Endodermal cell (in vitro differentiated cells): ENCODE measurements at regions not wholly inside any gene's neighbourhood (a gene's known extent, or its start where the extent isn't known, plus 50 kb on each side); places are given as distances from the start of the nearest gene placed in this dataset.

Source experiments
- DNase-seq: peaks from one replicate; pipeline ENCODE4 v3.0.0-alpha.2; 2017
- H3K27ac ChIP-seq: 2 replicates; pipeline ENCODE4 v1.5.1; 2013; ENCODE audit warnings: mild to moderate bottlenecking, low read depth, low read length, moderate library complexity
- H3K27me3 ChIP-seq: 2 replicates; pipeline ENCODE4 v1.6.1; 2013; ENCODE audit warnings: mild to moderate bottlenecking, low read length, moderate library complexity; ENCODE audit not compliant: insufficient read depth, control insufficient read depth, poor library complexity, severe bottlenecking
- H3K36me3 ChIP-seq: 2 replicates; pipeline ENCODE4 v1.7.0; 2013; ENCODE audit warnings: mild to moderate bottlenecking, low read length, moderate library complexity; ENCODE audit not compliant: control insufficient read depth, insufficient read depth
- H3K4me1 ChIP-seq: one replicate; pipeline ENCODE4 v1.7.0; 2013; ENCODE audit warnings: low read length; ENCODE audit not compliant: control insufficient read depth, insufficient read depth
- H3K4me3 ChIP-seq: 2 replicates; pipeline ENCODE4 v1.5.1; 2013; ENCODE audit warnings: mild to moderate bottlenecking, low read length, moderate library complexity
- H3K9ac ChIP-seq: 2 replicates; pipeline ENCODE4 v1.6.1; 2013; ENCODE audit warnings: mild to moderate bottlenecking, low read length, moderate library complexity; ENCODE audit not compliant: poor library complexity, severe bottlenecking; ENCODE audit errors: extremely low read depth
- H3K9me3 ChIP-seq: 2 replicates; pipeline ENCODE4 v1.6.1; 2013; ENCODE audit warnings: mild to moderate bottlenecking, low read length, moderate library complexity; ENCODE audit not compliant: control insufficient read depth
- H3K27ac Mint-ChIP-seq: 2 replicates; pipeline ENCODE4 v1.8.0; 2020; ENCODE audit warnings: mixed read lengths
- H3K27me3 Mint-ChIP-seq: 2 replicates; pipeline ENCODE4 v1.8.0; 2021; ENCODE audit warnings: mild to moderate bottlenecking, mixed read lengths; ENCODE audit not compliant: insufficient read depth
- H3K36me3 Mint-ChIP-seq: 2 replicates; pipeline ENCODE4 v1.8.0; 2020; ENCODE audit warnings: low read depth, mixed read lengths
- H3K4me1 Mint-ChIP-seq: 2 replicates; pipeline ENCODE4 v1.8.0; 2020; ENCODE audit warnings: mixed read lengths
- H3K4me3 Mint-ChIP-seq: 2 replicates; pipeline ENCODE4 v1.8.0; 2020; ENCODE audit warnings: mild to moderate bottlenecking, moderate library complexity, mixed read lengths
- H3K9me3 Mint-ChIP-seq: 2 replicates; pipeline ENCODE4 v1.8.0; 2020; ENCODE audit warnings: mild to moderate bottlenecking, mixed read lengths
- WGBS, 2 experiments: methylation state at CpG; one replicate each; pipeline versions ENCODE4 v1.1.5 to v1.1.7; 2013; ENCODE audit warnings: missing lambda C conversion rate in 2 of 2, mixed read lengths in 1 of 2; ENCODE audit not compliant: insufficient coverage in 1 of 2, insufficient read length in 1 of 2; 5-methylcytosine and 5-hydroxymethylcytosine counted together
- TF ChIP-seq, protein P1 (sequence below): fragments of 200-600 bp; sonication (generic); conservative IDR thresholded peaks from 2 replicates; pipeline ENCODE4 v1.5.0; 2021; ENCODE audit warnings: antibody characterized with exemption, mild to moderate bottlenecking

DNA sequence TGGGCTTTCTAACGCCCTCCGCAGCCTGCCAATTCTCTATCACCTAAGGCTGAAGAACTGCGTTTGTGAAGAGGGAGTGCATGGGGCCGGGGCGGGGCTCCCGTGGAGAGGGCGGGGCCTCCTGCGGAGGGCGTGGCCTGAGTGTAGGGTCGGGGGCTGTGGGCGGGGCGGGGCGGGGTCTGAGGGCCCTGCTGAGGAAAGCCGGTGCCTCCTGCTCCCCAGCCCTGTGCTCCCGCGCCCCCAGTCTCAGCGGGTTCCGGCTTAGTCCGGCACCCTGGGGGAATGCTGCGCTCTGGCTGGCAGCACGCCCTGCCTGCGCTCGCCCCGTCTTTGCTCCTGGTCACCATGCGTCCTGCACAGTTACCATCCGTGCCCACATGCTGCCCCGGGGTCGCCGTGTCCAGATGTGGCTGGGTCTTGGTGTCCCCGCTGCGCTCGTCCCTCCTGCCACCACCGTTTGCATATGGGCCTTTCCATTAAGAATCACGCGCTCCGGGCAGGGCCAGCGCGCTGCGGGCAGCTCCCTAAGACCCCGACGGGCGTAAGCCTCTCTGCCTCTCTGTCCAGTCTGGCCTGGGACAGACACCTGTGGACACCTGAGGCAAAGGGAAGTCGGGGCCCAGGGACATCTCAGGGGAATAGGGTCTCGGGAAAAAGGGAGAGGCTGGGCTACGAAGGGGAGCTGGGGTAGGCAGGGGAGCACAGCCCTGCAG, 144.0 kb upstream of the RET start:
- peak; percentile 96 for DNase-seq
- TF ChIP-seq, protein P1, sequence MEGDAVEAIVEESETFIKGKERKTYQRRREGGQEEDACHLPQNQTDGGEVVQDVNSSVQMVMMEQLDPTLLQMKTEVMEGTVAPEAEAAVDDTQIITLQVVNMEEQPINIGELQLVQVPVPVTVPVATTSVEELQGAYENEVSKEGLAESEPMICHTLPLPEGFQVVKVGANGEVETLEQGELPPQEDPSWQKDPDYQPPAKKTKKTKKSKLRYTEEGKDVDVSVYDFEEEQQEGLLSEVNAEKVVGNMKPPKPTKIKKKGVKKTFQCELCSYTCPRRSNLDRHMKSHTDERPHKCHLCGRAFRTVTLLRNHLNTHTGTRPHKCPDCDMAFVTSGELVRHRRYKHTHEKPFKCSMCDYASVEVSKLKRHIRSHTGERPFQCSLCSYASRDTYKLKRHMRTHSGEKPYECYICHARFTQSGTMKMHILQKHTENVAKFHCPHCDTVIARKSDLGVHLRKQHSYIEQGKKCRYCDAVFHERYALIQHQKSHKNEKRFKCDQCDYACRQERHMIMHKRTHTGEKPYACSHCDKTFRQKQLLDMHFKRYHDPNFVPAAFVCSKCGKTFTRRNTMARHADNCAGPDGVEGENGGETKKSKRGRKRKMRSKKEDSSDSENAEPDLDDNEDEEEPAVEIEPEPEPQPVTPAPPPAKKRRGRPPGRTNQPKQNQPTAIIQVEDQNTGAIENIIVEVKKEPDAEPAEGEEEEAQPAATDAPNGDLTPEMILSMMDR, result no peak
- Histone ChIP-seq H3K36me3 (no peaks in the 10 kb centered on the region), H3K27me3 (peaks cover 29% of the 10 kb centered on the region), H3K4me3 (peak overlapping the region; percentile 58), H3K9ac (no peak overlapping the region), H3K9me3 (no peaks in the 10 kb centered on the region), H3K27ac (no peak overlapping the region), H3K4me1 (no peaks in the 10 kb centered on the region)
- peaks cover 6% of the 10 kb centered on the region for H3K4me1 Mint-ChIP-seq
- H3K4me3 Mint-ChIP-seq, result peak overlapping the region; percentile 64
- no peaks in the 10 kb centered on the region for H3K36me3 Mint-ChIP-seq
- H3K9me3 Mint-ChIP-seq, result no peaks in the 10 kb centered on the region
- 6 to 11% methylated on average over 14 to 45 of the region's 45 CpGs for WGBS, 2 experiments
- H3K27ac Mint-ChIP-seq, result peak overlapping the region; percentile 44
- peaks cover 49% of the 10 kb centered on the region for H3K27me3 Mint-ChIP-seq

DNA sequence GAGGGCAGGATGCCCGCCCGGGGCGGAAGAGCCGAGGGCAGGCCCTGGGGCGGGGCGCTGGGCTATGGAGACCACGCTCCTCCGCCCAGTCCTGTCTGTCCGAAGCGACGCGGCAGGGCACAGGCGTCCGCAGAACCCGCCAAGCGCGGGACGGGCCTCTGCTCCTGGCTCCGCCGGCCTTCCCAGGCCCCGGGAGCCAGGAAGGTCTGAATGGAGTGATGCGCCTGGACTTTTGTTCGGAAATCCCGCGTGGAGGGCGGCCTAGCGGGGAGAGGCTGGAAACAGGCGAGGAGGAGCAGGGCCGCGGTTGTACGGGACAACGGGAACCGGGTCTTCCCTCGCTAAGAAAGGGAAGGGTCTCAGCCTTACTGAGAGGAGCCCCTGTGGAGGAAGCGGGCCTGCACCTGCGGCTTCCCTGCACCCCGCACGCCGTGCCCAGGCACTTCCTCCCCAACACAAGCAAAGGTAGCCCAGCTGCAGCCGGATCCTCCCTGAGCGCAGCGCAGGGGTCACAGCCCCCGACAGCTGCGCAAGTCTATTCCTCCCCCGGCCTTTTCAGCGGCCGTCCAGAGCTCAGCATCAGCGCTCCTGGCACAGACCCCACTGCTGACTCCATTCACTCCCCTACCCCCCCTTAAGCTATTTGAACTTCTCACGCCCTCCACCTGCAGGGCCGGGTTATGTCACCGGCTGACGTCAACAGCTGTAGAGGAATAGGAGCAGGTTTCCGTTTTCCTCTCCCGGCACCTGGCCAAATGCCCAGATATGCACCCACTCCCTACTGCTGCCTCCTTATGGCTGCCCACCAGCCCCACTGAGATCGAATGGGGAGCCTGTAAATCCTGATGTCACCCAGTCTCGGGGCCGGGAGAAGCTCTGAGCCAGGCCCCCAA, 143.2 kb upstream of the RET start:
- Mint-ChIP-seq H3K9me3 (no peaks in the 10 kb centered on the region), H3K27me3 (peaks cover 48% of the 10 kb centered on the region), H3K27ac (no peak overlapping the region), H3K4me3 (peak overlapping the region; percentile 64), H3K4me1 (peaks cover 6% of the 10 kb centered on the region), H3K36me3 (no peaks in the 10 kb centered on the region)
- 15 to 25% methylated on average over 35 to 57 of the region's 57 CpGs for WGBS, 2 experiments
- TF ChIP-seq, protein P1, result no peak
- no peaks in the 10 kb centered on the region for H3K36me3 ChIP-seq
- H3K4me1 ChIP-seq, result no peaks in the 10 kb centered on the region
- no peak overlapping the region for H3K9ac ChIP-seq
- DNase-seq, result peak; percentile 83
- no peaks in the 10 kb centered on the region for H3K9me3 ChIP-seq
- peaks cover 29% of the 10 kb centered on the region for H3K27me3 ChIP-seq
- peak overlapping the region; percentile 58 for H3K4me3 ChIP-seq
- no peak overlapping the region for H3K27ac ChIP-seq

DNA sequence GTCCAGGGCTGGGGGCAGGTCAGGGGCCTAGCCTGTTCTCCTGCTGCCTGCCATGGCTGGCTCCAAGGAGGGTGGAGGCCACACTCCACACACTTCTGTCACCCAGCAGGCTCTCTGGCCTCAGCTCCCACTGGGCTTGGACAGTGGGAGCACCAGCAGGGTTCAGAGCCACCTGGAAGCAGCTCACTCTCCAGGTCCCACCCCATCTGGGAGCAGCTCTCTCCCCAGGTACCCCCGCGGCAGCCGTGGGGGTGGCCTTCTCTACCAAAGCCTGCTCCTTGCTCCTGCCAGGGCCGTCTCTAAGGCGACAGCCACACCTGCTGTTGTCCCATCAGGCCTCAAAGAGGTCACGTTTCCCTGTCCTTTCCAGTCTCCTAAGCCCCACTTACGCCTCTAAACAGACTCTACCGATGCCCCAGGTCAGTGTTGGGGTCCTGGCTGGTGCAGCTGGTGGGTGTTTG, 142.5 kb upstream of the RET start:
- Histone ChIP-seq H3K9me3 (no peaks in the 10 kb centered on the region), H3K27ac (no peak overlapping the region), H3K36me3 (no peaks in the 10 kb centered on the region), H3K9ac (no peak overlapping the region), H3K4me1 (no peaks in the 10 kb centered on the region), H3K27me3 (peaks cover 29% of the 10 kb centered on the region), H3K4me3 (no peak overlapping the region)
- 91% methylated on average over 8 of the region's 8 CpGs for WGBS, 2 experiments
- H3K4me3 Mint-ChIP-seq, result peak overlapping the region; percentile 64
- H3K4me1 Mint-ChIP-seq, result peaks cover 6% of the 10 kb centered on the region
- H3K9me3 Mint-ChIP-seq, result no peaks in the 10 kb centered on the region
- TF ChIP-seq, protein P1, result no peak
- peaks cover 48% of the 10 kb centered on the region for H3K27me3 Mint-ChIP-seq
- H3K36me3 Mint-ChIP-seq, result no peaks in the 10 kb centered on the region
- DNase-seq, result no peak
- no peak overlapping the region for H3K27ac Mint-ChIP-seq
